ENCODE measurements at regions not wholly inside any gene's neighbourhood (a gene's known extent, or its start where the extent isn't known, plus 50 kb on each side); places are given as distances from the start of the nearest gene placed in this dataset.

DNA sequence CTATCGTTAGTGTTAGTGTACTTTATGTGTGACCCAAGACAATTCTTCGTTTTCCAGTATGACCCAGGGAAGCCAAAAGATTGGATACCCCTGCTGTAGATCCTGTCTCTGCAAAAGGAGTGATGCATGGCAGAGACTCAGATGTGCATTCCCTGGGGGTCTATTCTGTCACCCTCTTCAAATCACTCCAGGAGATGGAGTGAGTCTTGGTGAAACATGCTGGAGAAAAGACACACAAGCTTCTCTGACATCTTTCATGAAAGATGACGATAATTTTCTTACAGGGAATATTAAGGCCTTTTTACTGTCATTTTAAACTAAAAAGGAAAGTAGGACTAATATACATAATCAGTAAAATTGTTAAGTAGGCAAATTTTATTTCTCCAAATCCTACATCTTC is 437.9 kb upstream of the SOX5 start:
- Histone ChIP-seq H3K4me3 (no peak overlapping the region), H3K9me3 (ENCODE audit: low read depth) (no peaks in the 10 kb centered on the region), H3K4me2 (no peak overlapping the region), H4K20me1 (ENCODE audit: low read depth) (no peaks in the 10 kb centered on the region), H3F3A (ENCODE audit: low read depth) (no peaks in the 10 kb centered on the region), H3K27me3 (no peaks in the 10 kb centered on the region), H3K36me3 (no peaks in the 10 kb centered on the region), H3K9ac (no peak overlapping the region), H3K27ac (no peak overlapping the region), H3K4me1 (no peaks in the 10 kb centered on the region), H2AFZ (replicated peaks) (no peak overlapping the region), H3K79me2 (ENCODE audit: low read depth) (no peaks in the 10 kb centered on the region)
- peaks cover 34% of the 10 kb centered on the region for H3K9me3 Mint-ChIP-seq
- H3K4me1 Mint-ChIP-seq: peaks cover 2% of the 10 kb centered on the region
- peaks cover 3% of the 10 kb centered on the region for H3K27me3 Mint-ChIP-seq (ENCODE audit: insufficient read depth, low read depth)
- TF ChIP-seq, protein P1, sequence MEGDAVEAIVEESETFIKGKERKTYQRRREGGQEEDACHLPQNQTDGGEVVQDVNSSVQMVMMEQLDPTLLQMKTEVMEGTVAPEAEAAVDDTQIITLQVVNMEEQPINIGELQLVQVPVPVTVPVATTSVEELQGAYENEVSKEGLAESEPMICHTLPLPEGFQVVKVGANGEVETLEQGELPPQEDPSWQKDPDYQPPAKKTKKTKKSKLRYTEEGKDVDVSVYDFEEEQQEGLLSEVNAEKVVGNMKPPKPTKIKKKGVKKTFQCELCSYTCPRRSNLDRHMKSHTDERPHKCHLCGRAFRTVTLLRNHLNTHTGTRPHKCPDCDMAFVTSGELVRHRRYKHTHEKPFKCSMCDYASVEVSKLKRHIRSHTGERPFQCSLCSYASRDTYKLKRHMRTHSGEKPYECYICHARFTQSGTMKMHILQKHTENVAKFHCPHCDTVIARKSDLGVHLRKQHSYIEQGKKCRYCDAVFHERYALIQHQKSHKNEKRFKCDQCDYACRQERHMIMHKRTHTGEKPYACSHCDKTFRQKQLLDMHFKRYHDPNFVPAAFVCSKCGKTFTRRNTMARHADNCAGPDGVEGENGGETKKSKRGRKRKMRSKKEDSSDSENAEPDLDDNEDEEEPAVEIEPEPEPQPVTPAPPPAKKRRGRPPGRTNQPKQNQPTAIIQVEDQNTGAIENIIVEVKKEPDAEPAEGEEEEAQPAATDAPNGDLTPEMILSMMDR (IDR thresholded peaks at IDR 0.05): no peak
- TF ChIP-seq EZH2phosphoT487 (IDR thresholded peaks at IDR 0.05) (no peak), EZH2 (IDR thresholded peaks at IDR 0.05) (no peak)
- no peak overlapping the region for H3K4me3 Mint-ChIP-seq
- DNase-seq (ENCODE audit: low spot score): no peak
- peaks cover 38% of the 10 kb centered on the region for H3K36me3 Mint-ChIP-seq
- no peak overlapping the region for H3K27ac Mint-ChIP-seq

GRCh38 chr12:24386836-24387235 is 437.4 kb upstream of the SOX5 start:
- peaks cover 2% of the 10 kb centered on the region for H3K4me1 Mint-ChIP-seq
- Histone ChIP-seq H4K20me1 (ENCODE audit: low read depth) (no peaks in the 10 kb centered on the region), H3K9ac (no peak overlapping the region), H3K79me2 (ENCODE audit: low read depth) (no peaks in the 10 kb centered on the region), H3K4me1 (no peaks in the 10 kb centered on the region), H2AFZ (replicated peaks) (no peak overlapping the region), H3K9me3 (ENCODE audit: low read depth) (no peaks in the 10 kb centered on the region), H3K4me2 (no peak overlapping the region), H3K27me3 (no peaks in the 10 kb centered on the region), H3F3A (ENCODE audit: low read depth) (no peaks in the 10 kb centered on the region), H3K4me3 (no peak overlapping the region), H3K36me3 (no peaks in the 10 kb centered on the region), H3K27ac (no peak overlapping the region)
- H3K4me3 Mint-ChIP-seq: no peak overlapping the region
- TF ChIP-seq EZH2 (IDR thresholded peaks at IDR 0.05) (no peak), EZH2phosphoT487 (IDR thresholded peaks at IDR 0.05) (no peak)
- TF ChIP-seq, protein P1 (IDR thresholded peaks at IDR 0.05): no peak
- no peak overlapping the region for H3K27ac Mint-ChIP-seq
- peaks cover 3% of the 10 kb centered on the region for H3K27me3 Mint-ChIP-seq (ENCODE audit: insufficient read depth, low read depth)
- peaks cover 34% of the 10 kb centered on the region for H3K9me3 Mint-ChIP-seq
- peaks cover 37% of the 10 kb centered on the region for H3K36me3 Mint-ChIP-seq
- no peak for DNase-seq (ENCODE audit: low spot score)

DNA sequence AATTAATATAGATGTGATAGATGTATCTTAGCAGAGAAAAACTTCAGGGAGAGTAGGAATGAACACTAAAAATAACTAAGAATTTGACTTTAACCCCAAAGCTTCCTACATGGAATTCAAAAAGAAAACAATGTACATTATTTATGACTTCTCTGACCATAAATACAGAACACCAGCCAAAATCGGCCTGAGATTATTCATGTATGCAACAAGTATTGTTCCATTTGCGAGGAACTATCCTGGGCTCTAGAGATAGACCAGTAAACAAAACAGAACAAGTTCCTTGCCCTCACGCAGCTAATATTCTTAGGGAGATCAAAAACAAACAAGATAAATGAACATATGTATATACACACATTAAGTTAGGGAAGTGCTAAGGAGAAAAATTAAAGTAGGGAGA is 432.3 kb upstream of the SOX5 start:
- Mint-ChIP-seq H3K4me1 (peaks cover 36% of the 10 kb centered on the region), H3K9me3 (peaks cover 17% of the 10 kb centered on the region), H3K36me3 (peaks cover 24% of the 10 kb centered on the region), H3K4me3 (no peak overlapping the region), H3K27ac (no peak overlapping the region), H3K27me3 (ENCODE audit: insufficient read depth, low read depth) (no peaks in the 10 kb centered on the region)
- TF ChIP-seq, protein P1 (IDR thresholded peaks at IDR 0.05): no peak
- DNase-seq (ENCODE audit: low spot score): no peak
- H3F3A ChIP-seq (ENCODE audit: low read depth): peaks cover 45% of the 10 kb centered on the region
- H3K4me1 ChIP-seq: peaks cover 41% of the 10 kb centered on the region
- H3K9me3 ChIP-seq (ENCODE audit: low read depth): no peaks in the 10 kb centered on the region
- H3K4me2 ChIP-seq: no peak overlapping the region
- no peaks in the 10 kb centered on the region for H3K27me3 ChIP-seq
- H4K20me1 ChIP-seq (ENCODE audit: low read depth): no peaks in the 10 kb centered on the region
- H2AFZ ChIP-seq (replicated peaks): no peak overlapping the region
- peaks cover 3% of the 10 kb centered on the region for H3K79me2 ChIP-seq (ENCODE audit: low read depth)
- no peak overlapping the region for H3K27ac ChIP-seq
- H3K9ac ChIP-seq: no peak overlapping the region
- no peaks in the 10 kb centered on the region for H3K36me3 ChIP-seq
- H3K4me3 ChIP-seq: no peak overlapping the region

Data from neural progenitor cell (in vitro differentiated cells).